HCT116 (cell line): ENCODE measurements at regions not wholly inside any gene's neighbourhood (a gene's known extent, or its start where the extent isn't known, plus 50 kb on each side); places are given as distances from the start of the nearest gene placed in this dataset.

Experiments
- ATAC-seq: fragments of 200-7000 bp; cut with Tn5 transposase; 2 replicates; pipeline ENCODE4 v1.9.1; 2020; ENCODE audit warnings: mild to moderate bottlenecking, moderate library complexity
- BruUV-seq: library from RNA; stranded (reverse); fragments of 400-500 nt; replicated peaks from 2 replicates; lab custom pipeline; 2021; lab: Mats Ljungman, UMichigan
- CTCF ChIA-PET: fragments of 300-600 bp; sonication (Branson Sonifier 250); formaldehyde crosslinking; loops from one replicate; lab custom pipeline; 2021; ENCODE audit warnings: antibody characterized with exemption; lab: Charles Lee
- POLR2A ChIA-PET: fragments of 300-600, 350-600 bp; sonication (Branson Sonifier 250); formaldehyde crosslinking; loops from one replicate; lab custom pipeline; 2021; ENCODE audit warnings: antibody characterized with exemption; lab: Charles Lee
- RAD21 ChIA-PET, 2 experiments: fragments of 300-600 bp; sonication (Branson Sonifier 250); formaldehyde crosslinking; loops; one replicate each; lab custom pipeline; 2023; ENCODE audit warnings: low total read pairs in 2 of 2; ENCODE audit not compliant: uncharacterized antibody in 2 of 2, unreplicated experiment in 2 of 2, low non-redundant PET in 1 of 2; lab: Charles Lee
- DNase-seq: peaks from one replicate; pipeline ENCODE4 v3.0.0-alpha.2; 2010; ENCODE audit warnings: low read depth, low spot score
- H2AFZ ChIP-seq: fragments of 200-600 bp; shearing (Covaris generic), sonication (generic); 2 replicates; pipeline ENCODE4 v1.6.1; 2017; ENCODE audit warnings: low read depth, mixed run types, mixed read lengths, antibody characterized with exemption, low read length; ENCODE audit not compliant: poor library complexity, severe bottlenecking
- H3K27ac ChIP-seq: 2 replicates; pipeline ENCODE4 v1.5.1; 2012; ENCODE audit warnings: low read depth, low read length
- H3K27me3 ChIP-seq: fragments of 200-600 bp; sonication (generic); 2 replicates; pipeline ENCODE4 v1.6.1; 2016; ENCODE audit warnings: mixed run types, low read length, mixed read lengths; ENCODE audit not compliant: insufficient read depth
- H3K36me3 ChIP-seq, 2 experiments: fragments of 200-500 bp in 1 of 2; fragments of 200-600 bp in 1 of 2; sonication (Bioruptor generic) in 1 of 2; sonication (generic) in 1 of 2; 2 replicates each; pipeline versions ENCODE4 v1.5.1 to v1.6.1; 2014 to 2016; ENCODE audit warnings: low read length in 2 of 2, inconsistent platforms in 1 of 2, mixed read lengths in 1 of 2, mixed run types in 1 of 2; ENCODE audit not compliant: insufficient read depth in 2 of 2, control insufficient read depth in 1 of 2
- H3K4me1 ChIP-seq, 2 experiments: fragments of 200-600 bp in 1 of 2; sonication (generic) in 1 of 2; 2 replicates each; pipeline versions ENCODE4 v1.5.1 to v1.6.1; 2012 to 2017; ENCODE audit warnings: low read length in 2 of 2, inconsistent platforms in 1 of 2, mild to moderate bottlenecking in 1 of 2, mixed read lengths in 1 of 2, mixed run types in 1 of 2, moderate library complexity in 1 of 2; ENCODE audit not compliant: insufficient read depth in 2 of 2, control insufficient read depth in 1 of 2
- H3K4me2 ChIP-seq: fragments of 200-600 bp; sonication (generic); 2 replicates; pipeline ENCODE4 v1.6.1; 2017; ENCODE audit warnings: mixed run types, low read length, mixed read lengths
- H3K4me3 ChIP-seq, 2 experiments: fragments of 200-600 bp in 1 of 2; sonication (generic) in 1 of 2; replicated peaks in 1 of 2; 2 replicates each; pipeline ENCODE4 v1.5.1; 2011 to 2016; ENCODE audit warnings: low read length in 2 of 2, control low read depth in 1 of 2, low read depth in 1 of 2, mild to moderate bottlenecking in 1 of 2, mixed read lengths in 1 of 2, mixed run types in 1 of 2
- H3K79me2 ChIP-seq: fragments of 200-600 bp; sonication (generic); 2 replicates; pipeline ENCODE4 v1.6.1; 2017; ENCODE audit warnings: mild to moderate bottlenecking, mixed run types, low read length, moderate library complexity, mixed read lengths; ENCODE audit not compliant: insufficient read depth
- H3K9ac ChIP-seq: fragments of 200-600 bp; sonication (generic); 2 replicates; pipeline ENCODE4 v1.6.1; 2016; ENCODE audit warnings: low read length, mixed read lengths
- H3K9me2 ChIP-seq: fragments of 200-600 bp; sonication (generic), shearing (Covaris generic); 2 replicates; pipeline ENCODE4 v1.6.1; 2017; ENCODE audit warnings: mixed run types, mild to moderate bottlenecking, moderate library complexity; ENCODE audit not compliant: insufficient read depth
- H3K9me3 ChIP-seq, 2 experiments: fragments of 200-500 bp in 1 of 2; fragments of 200-600 bp in 1 of 2; sonication (Bioruptor generic) in 1 of 2; sonication (generic) in 1 of 2; 2 replicates each; pipeline ENCODE4 v1.6.1; 2014 to 2017; ENCODE audit warnings: low read length in 2 of 2, mixed read lengths in 2 of 2, inconsistent platforms in 1 of 2, low read depth in 1 of 2, mild to moderate bottlenecking in 1 of 2, mixed run types in 1 of 2, moderate library complexity in 1 of 2; ENCODE audit not compliant: control insufficient read depth in 1 of 2, insufficient read depth in 1 of 2
- H4K20me1 ChIP-seq: fragments of 200-600 bp; sonication (generic), shearing (Covaris generic); 2 replicates; pipeline ENCODE4 v1.6.1; 2017; ENCODE audit warnings: mixed run types, mild to moderate bottlenecking, moderate library complexity; ENCODE audit not compliant: insufficient read depth
- CBX3 ChIP-seq: IDR thresholded peaks from 2 replicates; pipeline ENCODE4 v1.6.1; 2012; ENCODE audit warnings: low read depth
- CEBPB ChIP-seq: IDR thresholded peaks from 2 replicates; pipeline ENCODE4 v1.6.1; 2012; ENCODE audit warnings: low read depth
- CTCF ChIP-seq, 3 experiments: fragments of 200-600 bp in 1 of 3; sonication (generic) in 1 of 3; IDR thresholded peaks in 2 of 3; conservative IDR thresholded peaks in 1 of 3; 2 replicates each; pipeline ENCODE4 v1.5.1; 2012 to 2017; ENCODE audit warnings: low read depth in 2 of 3, low read length in 2 of 3, antibody characterized with exemption in 1 of 3, borderline replicate concordance in 1 of 3, control low read depth in 1 of 3, mild to moderate bottlenecking in 1 of 3, mixed read lengths in 1 of 3, mixed run types in 1 of 3, moderate library complexity in 1 of 3; ENCODE audit not compliant: insufficient read depth in 1 of 3
- EGR1 ChIP-seq: IDR thresholded peaks from 2 replicates; pipeline ENCODE4 v1.6.1; 2012; ENCODE audit warnings: low read depth
- ELF1 ChIP-seq: IDR thresholded peaks from 2 replicates; pipeline ENCODE4 v1.6.1; 2012; ENCODE audit warnings: low read depth, borderline replicate concordance
- EZH2phosphoT487 ChIP-seq: fragments of 200-600 bp; IDR thresholded peaks from 2 replicates; pipeline ENCODE4 v1.6.1; 2018; ENCODE audit warnings: antibody characterized with exemption, borderline replicate concordance
- JUND ChIP-seq: IDR thresholded peaks from 2 replicates; pipeline ENCODE4 v1.6.1; 2012
- MAX ChIP-seq: IDR thresholded peaks from 2 replicates; pipeline ENCODE4 v1.6.1; 2012
- SIN3A ChIP-seq: IDR thresholded peaks from 2 replicates; pipeline ENCODE4 v1.6.1; 2012; ENCODE audit warnings: low read depth
- SP1 ChIP-seq: IDR thresholded peaks from 2 replicates; pipeline ENCODE4 v1.6.1; 2012; ENCODE audit warnings: low read depth
- SRF ChIP-seq: IDR thresholded peaks from 2 replicates; pipeline ENCODE4 v1.6.1; 2012; ENCODE audit warnings: low read depth
- intact Hi-C: fragments of 100-400 bp; cut with micrococcal nuclease; formaldehyde crosslinking; loops from 2 replicates; pipeline ENCODE4 v1.10.0; 2022

- Histone ChIP-seq H2AFZ (no peak overlapping the region), H3K4me1 (no peaks in the 10 kb centered on the region), H3K9ac (no peak overlapping the region), H3K27ac (no peak overlapping the region)
- no TSS peak for BruUV-seq
- RAD21 ChIA-PET, result no interaction called here
- POLR2A ChIA-PET, result no interaction called here
- CTCF ChIA-PET, result no interaction called here
- TF ChIP-seq SRF, result no peak
- TF ChIP-seq SP1, result no peak
- no peak for TF ChIP-seq CBX3
- no peak for TF ChIP-seq EZH2phosphoT487
- no peak for TF ChIP-seq CEBPB
- no peak for TF ChIP-seq JUND
- TF ChIP-seq CTCF (IDR thresholded peaks at IDR 0.05 in 2 of 3, conservative IDR thresholded peaks at IDR 0.05 in 1 of 3; ENCODE audit: borderline replicate concordance in 1 of 3, insufficient read depth in 1 of 3, low read depth in 2 of 3, low read length in 2 of 3), result no peak
- no peak for TF ChIP-seq EGR1
- TF ChIP-seq ELF1, result no peak
- no peak for TF ChIP-seq MAX
- TF ChIP-seq SIN3A, result no peak
- TF ChIP-seq, all 23 proteins: peak for 0
- H3K4me3 ChIP-seq, result no peak overlapping the region
- ATAC-seq (no peak), DNase-seq (no peak)
- H3K27me3 ChIP-seq, result no peaks in the 10 kb centered on the region
- no peaks in the 10 kb centered on the region for H3K79me2 ChIP-seq
- intact Hi-C loops, result no loop called here
- H3K36me3 ChIP-seq, result no peaks in the 10 kb centered on the region
- H3K4me2 ChIP-seq, result no peak overlapping the region
- H3K9me3 ChIP-seq, result no peaks in the 10 kb centered on the region
- H4K20me1 ChIP-seq, result no peaks in the 10 kb centered on the region
- H3K9me2 ChIP-seq, result no peaks in the 10 kb centered on the region
Observed at GRCh38 chr13:50224534-50224933, 209.3 kb downstream of the KCNRG start.
